Panc1 (cell line): ENCODE measurements at regions not wholly inside any gene's neighbourhood (a gene's known extent, or its start where the extent isn't known, plus 50 kb on each side); places are given as distances from the start of the nearest gene placed in this dataset.

ENCODE experiments used
- POLR2AphosphoS5 ChIP-seq: IDR thresholded peaks from 2 replicates; pipeline ENCODE4 v1.6.1; 2012; ENCODE audit warnings: mild to moderate bottlenecking, low read depth, low read length, moderate library complexity
- REST ChIP-seq, 2 experiments: IDR thresholded peaks; 2 replicates each; pipeline ENCODE4 v1.6.1; 2011 to 2012; ENCODE audit warnings: low read depth in 2 of 2, control low read depth in 1 of 2, low read length in 1 of 2, mild to moderate bottlenecking in 1 of 2, moderate library complexity in 1 of 2; ENCODE audit not compliant: insufficient read depth in 1 of 2
- SIN3A ChIP-seq: IDR thresholded peaks from 2 replicates; pipeline ENCODE4 v1.6.1; 2012; ENCODE audit warnings: low read depth, mild to moderate bottlenecking, low read length, moderate library complexity, borderline replicate concordance; ENCODE audit not compliant: insufficient read depth
- TF ChIP-seq, protein P1 (sequence below): fragments of 450-650 bp; IDR thresholded peaks from 2 replicates; pipeline ENCODE4 v1.5.1; 2017; ENCODE audit warnings: mild to moderate bottlenecking

DNA sequence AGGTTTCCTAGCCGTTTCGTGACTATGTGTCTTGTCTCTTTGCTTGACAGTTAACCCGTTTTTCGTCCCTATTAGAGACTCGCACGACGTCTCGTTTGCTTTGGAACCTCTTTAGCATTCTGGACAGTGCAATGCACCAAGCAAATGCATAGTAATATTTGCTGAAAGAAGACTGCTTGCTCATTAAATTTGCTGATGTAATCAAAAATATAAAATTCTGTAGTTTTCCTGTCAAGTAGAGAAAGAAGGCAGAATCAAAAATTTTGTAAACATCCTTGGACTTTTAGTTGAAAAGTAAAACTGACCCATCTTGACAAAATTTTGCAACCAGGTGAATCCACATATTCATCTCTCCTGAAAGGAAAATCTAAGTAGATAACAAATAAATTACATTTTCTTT, 106.9 kb upstream of the RAPGEF2 start:
- TF ChIP-seq, protein P1, sequence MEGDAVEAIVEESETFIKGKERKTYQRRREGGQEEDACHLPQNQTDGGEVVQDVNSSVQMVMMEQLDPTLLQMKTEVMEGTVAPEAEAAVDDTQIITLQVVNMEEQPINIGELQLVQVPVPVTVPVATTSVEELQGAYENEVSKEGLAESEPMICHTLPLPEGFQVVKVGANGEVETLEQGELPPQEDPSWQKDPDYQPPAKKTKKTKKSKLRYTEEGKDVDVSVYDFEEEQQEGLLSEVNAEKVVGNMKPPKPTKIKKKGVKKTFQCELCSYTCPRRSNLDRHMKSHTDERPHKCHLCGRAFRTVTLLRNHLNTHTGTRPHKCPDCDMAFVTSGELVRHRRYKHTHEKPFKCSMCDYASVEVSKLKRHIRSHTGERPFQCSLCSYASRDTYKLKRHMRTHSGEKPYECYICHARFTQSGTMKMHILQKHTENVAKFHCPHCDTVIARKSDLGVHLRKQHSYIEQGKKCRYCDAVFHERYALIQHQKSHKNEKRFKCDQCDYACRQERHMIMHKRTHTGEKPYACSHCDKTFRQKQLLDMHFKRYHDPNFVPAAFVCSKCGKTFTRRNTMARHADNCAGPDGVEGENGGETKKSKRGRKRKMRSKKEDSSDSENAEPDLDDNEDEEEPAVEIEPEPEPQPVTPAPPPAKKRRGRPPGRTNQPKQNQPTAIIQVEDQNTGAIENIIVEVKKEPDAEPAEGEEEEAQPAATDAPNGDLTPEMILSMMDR: no peak
- TF ChIP-seq POLR2AphosphoS5 (no peak), REST (IDR thresholded peaks at IDR 0.05; ENCODE audit: insufficient read depth in 1 of 2, low read depth in 2 of 2, low read length in 1 of 2) (no peak), SIN3A (no peak)
